ENCODE measurements at regions not wholly inside any gene's neighbourhood (a gene's known extent, or its start where the extent isn't known, plus 50 kb on each side); places are given as distances from the start of the nearest gene placed in this dataset.

- TF ChIP-seq ZNF274 (IDR thresholded peaks at IDR 0.05; ENCODE audit: low read depth, low read length) = no peak
- no peak overlapping the region for H3K4me3 ChIP-seq (ENCODE audit: low read length)
Measured at GRCh38 chr10:78358351-78358750, 324.7 kb downstream of the RPS24 start.

- no peak for TF ChIP-seq ZNF274 (IDR thresholded peaks at IDR 0.05; ENCODE audit: low read depth, low read length)
- no peak overlapping the region for H3K4me3 ChIP-seq (ENCODE audit: low read length)
Measured at GRCh38 chr10:78358982-78359381, 325.3 kb downstream of the RPS24 start.

- no peak overlapping the region for H3K4me3 ChIP-seq (ENCODE audit: low read length)
- no peak for TF ChIP-seq ZNF274 (IDR thresholded peaks at IDR 0.05; ENCODE audit: low read depth, low read length)
Measured at GRCh38 chr10:78359640-78360091, 326.0 kb downstream of the RPS24 start.

- no peak overlapping the region for H3K4me3 ChIP-seq (ENCODE audit: low read length)
- TF ChIP-seq ZNF274 (IDR thresholded peaks at IDR 0.05; ENCODE audit: low read depth, low read length) = no peak
Measured at GRCh38 chr10:78360284-78360683, 326.6 kb downstream of the RPS24 start.

- no peak overlapping the region for H3K4me3 ChIP-seq (ENCODE audit: low read length)
- TF ChIP-seq ZNF274 (IDR thresholded peaks at IDR 0.05; ENCODE audit: low read depth, low read length) = no peak
Measured at GRCh38 chr10:78361031-78361430, 327.4 kb downstream of the RPS24 start.

- no peak for TF ChIP-seq ZNF274 (IDR thresholded peaks at IDR 0.05; ENCODE audit: low read depth, low read length)
- H3K4me3 ChIP-seq (ENCODE audit: low read length) = no peak overlapping the region
Measured at GRCh38 chr10:78362406-78363022, 328.9 kb downstream of the RPS24 start.

GRCh38 chr10:78363190-78363589, 329.5 kb downstream of the RPS24 start:
- TF ChIP-seq ZNF274 (IDR thresholded peaks at IDR 0.05; ENCODE audit: low read depth, low read length) = no peak
- H3K4me3 ChIP-seq (ENCODE audit: low read length) = no peak overlapping the region

- no peak overlapping the region for H3K4me3 ChIP-seq (ENCODE audit: low read length)
- TF ChIP-seq ZNF274 (IDR thresholded peaks at IDR 0.05; ENCODE audit: low read depth, low read length) = no peak
Measured at GRCh38 chr10:78365694-78366093, 332.0 kb downstream of the RPS24 start.

- TF ChIP-seq ZNF274 (IDR thresholded peaks at IDR 0.05; ENCODE audit: low read depth, low read length) = no peak
Measured at GRCh38 chr10:78366663-78367411, 333.2 kb downstream of the RPS24 start.

GRCh38 chr10:78367751-78368150, 334.1 kb downstream of the RPS24 start:
- TF ChIP-seq ZNF274 (IDR thresholded peaks at IDR 0.05; ENCODE audit: low read depth, low read length) = no peak
- no peak overlapping the region for H3K4me3 ChIP-seq (ENCODE audit: low read length)

More at GRCh38 chr10:78366663-78367411, 333.2 kb downstream of the RPS24 start:
- no peak overlapping the region for H3K4me3 ChIP-seq (ENCODE audit: low read length)

GRCh38 chr10:78371136-78371535, 337.5 kb downstream of the RPS24 start:
- TF ChIP-seq ZNF274 (IDR thresholded peaks at IDR 0.05; ENCODE audit: low read depth, low read length) = no peak
- no peak overlapping the region for H3K4me3 ChIP-seq (ENCODE audit: low read length)

GRCh38 chr10:78372806-78373205, 339.1 kb downstream of the RPS24 start:
- no peak overlapping the region for H3K4me3 ChIP-seq (ENCODE audit: low read length)
- no peak for TF ChIP-seq ZNF274 (IDR thresholded peaks at IDR 0.05; ENCODE audit: low read depth, low read length)

- no peak for TF ChIP-seq ZNF274 (IDR thresholded peaks at IDR 0.05; ENCODE audit: low read depth, low read length)
Measured at GRCh38 chr10:78374331-78375028, 340.8 kb downstream of the RPS24 start.

GRCh38 chr10:78375854-78376785, 342.5 kb downstream of the RPS24 start:
- TF ChIP-seq ZNF274 (IDR thresholded peaks at IDR 0.05; ENCODE audit: low read depth, low read length) = no peak
- no peak overlapping the region for H3K4me3 ChIP-seq (ENCODE audit: low read length)

More at GRCh38 chr10:78374331-78375028, 340.8 kb downstream of the RPS24 start:
- H3K4me3 ChIP-seq (ENCODE audit: low read length) = no peak overlapping the region

All from GM08714 (cell line).